NCI-H69 (cell line): ENCODE measurements at regions not wholly inside any gene's neighbourhood (a gene's known extent, or its start where the extent isn't known, plus 50 kb on each side); places are given as distances from the start of the nearest gene placed in this dataset.

Experiments used
- DNase-seq: peaks from one replicate; lab custom pipeline; 2025; lab: John Stamatoyannopoulos, UW

DNA sequence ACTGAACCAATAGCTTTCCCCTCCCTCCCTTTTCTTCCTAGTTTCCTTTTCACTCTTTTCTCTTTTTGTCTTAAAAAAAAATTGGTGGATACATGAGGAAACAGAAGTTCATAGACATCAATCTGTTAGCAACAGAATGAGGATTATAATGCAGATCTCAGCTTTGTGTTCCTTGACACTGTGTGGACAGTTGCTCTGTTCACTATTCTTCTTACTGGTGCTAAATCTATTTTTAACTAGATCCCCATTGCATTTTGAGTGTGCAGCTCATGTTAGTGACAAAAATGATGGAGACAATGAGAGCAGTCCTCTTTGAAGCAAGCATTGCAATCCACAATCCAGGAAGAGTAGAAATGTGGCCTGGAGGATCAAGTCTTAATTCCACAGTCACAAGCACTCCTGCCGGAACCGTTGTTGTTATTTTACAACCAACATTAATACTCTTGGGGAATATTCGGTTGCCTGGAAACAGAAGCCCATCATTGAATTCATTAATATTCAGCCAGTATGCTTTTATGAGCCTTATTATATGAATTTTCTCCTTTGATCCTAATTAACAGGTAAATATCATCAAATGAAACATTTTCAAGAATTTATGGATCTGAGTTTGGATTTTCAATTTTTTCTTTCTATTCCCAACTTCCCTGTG lies 1016.8 kb downstream of the NTRK3 start:
- DNase-seq: no peak

DNA sequence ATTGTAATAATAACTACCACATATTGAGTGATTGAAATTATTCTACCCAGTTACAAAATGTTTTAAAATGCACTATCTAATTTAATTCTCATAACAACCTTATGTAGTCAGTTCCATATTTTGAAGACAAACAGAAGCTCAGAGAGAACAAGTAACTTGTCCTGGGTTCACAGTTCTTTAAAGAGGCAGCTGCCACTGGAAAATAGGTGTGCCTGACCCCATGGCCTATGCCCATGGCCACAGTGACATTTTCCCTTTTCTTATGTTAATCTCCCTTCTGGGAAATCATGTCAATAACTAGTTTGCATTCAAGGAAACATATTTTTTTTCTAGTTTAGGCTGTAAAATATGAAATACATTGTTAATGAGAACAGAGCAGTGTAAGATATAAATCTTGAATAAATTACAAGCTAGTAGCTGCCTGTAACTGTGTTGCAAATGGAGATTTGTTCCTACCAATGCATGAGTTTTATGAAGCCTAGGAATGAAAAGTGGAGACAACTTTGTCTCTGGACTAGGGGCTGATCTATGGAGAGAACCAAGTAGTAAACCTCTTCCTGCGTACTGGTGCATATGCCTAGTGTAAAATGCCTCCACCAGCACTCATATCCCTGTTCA lies 1018.0 kb downstream of the NTRK3 start:
- DNase-seq: no peak

DNA sequence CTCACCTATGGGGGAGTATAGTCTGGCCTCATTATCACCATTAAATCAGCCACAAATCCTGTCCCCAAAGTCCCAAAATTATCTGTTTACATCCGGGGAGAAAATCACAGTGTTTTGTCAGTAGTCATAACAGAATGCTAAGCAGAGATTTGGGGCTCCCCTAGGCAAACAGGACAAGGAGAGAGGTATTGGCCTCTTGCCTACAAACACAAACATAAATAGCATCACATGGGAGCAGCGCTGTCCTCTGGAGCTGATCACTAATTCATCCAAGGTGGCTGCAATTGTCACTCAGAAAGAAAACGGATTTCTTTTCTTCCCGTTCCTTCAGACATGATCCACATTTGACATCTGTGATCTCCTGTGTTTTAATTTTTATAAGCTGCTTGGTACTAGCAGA lies 1028.1 kb downstream of the NTRK3 start:
- DNase-seq: no peak

DNA sequence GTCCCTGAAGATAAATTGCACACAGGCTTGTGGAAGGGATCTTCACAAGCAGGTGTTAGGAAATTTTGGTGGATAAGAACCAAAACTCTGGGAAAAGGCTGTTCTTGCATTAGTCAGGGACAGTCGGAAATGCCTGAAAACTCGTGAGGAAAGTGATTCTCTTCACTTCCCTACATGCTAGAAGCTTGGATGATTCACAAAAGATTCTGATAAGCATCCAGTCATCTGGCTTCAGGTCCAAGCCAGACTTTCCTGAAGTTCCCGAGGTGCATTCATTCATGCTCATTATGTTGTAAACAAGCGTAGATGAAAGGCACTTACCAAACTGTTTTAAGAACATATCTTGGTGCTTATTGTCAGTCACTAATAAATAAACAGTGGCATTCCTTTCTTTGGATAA lies 1028.7 kb downstream of the NTRK3 start:
- DNase-seq: no peak

DNA sequence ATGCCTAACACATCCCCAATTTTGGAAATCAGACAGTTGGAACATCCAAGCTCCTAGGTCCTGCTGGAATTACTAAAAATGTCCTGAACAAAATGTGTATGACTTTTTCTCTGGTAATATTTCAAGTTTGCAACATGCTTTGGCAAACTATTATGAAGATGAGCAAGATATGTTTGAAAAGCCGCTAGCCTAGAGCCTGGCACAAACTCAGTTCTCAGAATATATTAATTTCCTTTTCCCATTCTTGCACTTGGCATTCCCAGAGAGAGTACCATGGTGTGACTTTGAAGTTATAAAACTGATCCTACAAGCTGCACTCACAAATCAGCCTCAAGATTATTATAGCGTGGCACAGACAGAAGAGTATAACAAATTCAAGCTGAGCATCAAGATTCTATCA lies 1031.1 kb downstream of the NTRK3 start:
- DNase-seq: no peak

DNA sequence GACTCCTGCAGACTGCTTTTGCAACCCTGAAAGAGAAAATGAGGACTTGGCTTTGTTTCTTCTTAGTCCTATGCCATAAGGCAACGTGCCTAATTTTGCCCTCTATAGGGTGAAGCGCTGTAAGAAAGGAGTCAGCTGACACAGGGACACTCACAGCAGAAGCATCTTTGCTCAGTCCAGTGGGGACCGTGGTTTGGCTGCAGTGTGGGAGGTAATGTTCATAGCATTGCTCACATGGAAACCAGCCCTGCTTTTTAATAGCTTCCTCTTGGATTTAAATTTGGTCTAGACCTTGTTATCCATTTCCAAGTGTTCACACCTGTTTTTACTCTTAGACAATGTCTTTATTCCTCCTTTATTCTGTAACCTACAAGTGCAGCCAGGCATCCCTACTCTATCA lies 1032.1 kb downstream of the NTRK3 start:
- no peak for DNase-seq

DNA sequence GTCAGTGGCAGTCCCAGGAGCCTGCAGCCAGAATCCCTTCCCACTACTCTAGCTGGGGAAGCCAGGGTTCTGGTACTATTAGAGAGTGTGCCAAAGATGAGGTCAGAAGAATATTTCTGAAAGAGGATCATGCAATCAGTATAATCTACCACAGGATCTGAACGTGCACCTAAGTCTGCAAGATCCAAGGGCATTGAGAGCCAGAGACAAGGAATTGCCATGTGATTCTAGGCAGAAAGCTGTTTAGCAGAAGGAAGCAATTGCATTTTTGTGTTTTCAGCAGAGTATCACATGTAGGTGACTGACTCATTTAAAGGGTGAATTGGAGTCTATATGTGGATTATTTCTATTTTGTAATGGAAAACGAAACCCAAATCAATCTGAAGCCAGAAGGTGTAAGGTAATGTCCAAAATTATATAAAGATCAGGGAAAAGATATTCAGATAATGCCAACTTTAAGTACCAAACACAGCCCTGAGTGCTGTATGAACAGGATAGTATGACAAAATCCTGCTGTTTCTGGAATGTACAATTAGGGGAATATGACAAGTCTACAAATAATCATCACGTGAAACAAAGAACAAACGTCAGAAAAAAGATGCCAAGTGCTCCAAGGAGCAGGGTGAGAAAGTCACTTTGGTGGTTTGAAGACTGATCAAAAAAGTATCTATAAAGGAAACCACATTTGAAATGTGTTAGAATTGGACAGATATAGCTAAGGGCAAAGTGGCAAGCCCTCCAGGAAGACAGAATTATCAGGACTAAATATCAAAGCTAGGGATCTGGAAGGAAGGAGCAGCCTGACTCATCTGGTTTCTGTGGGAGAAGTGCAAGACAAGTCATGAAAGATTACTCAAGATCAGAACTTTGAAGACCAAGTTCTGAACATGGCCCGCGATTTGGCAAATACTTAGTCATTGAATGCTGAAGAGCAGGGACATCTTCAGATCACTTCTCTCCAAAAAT lies 1036.6 kb downstream of the NTRK3 start:
- no peak for DNase-seq

DNA sequence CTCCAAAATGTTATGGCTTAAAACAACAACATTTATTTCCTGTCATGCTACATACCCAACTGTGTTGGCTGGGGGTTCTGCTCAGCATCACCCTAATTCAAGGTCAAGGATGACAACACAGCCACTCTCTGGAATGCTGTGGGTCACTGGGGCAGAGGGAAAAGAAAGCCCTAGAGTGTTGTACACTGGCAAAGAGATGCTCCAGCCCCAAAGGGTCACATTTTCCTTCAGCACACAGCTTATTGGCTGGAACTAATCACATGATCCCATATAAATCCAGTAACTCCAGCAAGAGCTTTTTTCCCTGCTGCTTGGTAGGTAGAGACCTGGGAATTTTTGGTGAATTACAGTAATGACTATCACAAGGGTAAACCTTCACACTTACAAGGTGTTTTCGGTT lies 1041.4 kb downstream of the NTRK3 start:
- no peak for DNase-seq

DNA sequence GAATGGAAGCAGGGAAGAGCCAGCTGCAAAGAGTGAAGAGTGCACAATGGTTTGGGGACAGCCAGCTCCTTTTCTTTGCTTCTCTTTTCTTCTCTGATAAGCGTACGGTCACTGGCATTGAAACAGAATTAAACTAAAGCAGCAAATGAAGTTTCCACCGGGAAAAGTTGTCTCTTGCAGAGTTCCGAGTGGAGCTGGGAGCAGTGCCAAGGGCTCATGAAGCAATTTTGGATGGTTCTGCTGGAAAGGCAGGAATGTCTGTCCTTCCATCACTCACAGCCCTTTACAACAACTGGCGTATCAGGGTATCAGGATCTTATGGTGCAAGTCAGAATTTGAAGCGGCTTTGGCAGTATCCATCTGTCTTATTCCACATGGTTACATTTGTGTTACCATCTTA lies 1042.9 kb downstream of the NTRK3 start:
- DNase-seq: no peak

DNA sequence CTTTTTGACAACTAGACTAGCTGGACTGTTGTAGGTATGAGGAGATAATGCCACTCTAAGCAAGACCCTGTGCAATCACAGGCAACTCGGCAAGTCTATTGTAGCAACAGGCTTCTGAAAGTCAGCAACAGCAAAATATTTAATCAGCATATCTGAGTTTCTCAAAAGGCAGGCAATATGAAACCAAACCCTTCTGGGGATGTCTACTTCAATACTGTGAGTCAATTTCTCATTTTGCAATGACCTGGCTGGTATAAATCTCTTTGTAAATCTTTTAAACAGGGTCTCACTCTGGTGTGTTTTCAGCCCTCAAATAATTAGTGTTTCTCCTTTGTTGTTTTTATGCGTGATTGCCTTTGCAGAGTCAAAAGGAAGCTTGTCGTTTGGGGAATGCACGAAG lies 1044.5 kb downstream of the NTRK3 start:
- DNase-seq: no peak

DNA sequence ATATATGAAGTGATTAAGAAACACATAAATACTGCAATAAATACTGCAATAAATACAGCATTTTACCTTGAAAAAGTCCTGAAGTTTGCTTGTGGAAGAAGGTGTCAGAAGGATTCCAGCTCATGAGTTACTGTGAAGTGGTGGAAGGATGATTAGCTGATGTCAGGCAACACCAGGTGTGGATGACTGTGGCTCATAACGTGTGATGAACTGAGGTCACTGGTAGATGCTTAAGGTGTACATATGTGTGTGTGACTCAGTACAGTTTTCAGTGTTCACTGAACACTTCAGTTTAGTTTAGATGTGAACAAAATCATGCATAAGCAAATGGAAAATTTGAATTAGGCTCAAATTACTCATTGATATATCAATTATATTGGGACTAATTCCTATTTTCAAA lies 1045.0 kb downstream of the NTRK3 start:
- no peak for DNase-seq

DNA sequence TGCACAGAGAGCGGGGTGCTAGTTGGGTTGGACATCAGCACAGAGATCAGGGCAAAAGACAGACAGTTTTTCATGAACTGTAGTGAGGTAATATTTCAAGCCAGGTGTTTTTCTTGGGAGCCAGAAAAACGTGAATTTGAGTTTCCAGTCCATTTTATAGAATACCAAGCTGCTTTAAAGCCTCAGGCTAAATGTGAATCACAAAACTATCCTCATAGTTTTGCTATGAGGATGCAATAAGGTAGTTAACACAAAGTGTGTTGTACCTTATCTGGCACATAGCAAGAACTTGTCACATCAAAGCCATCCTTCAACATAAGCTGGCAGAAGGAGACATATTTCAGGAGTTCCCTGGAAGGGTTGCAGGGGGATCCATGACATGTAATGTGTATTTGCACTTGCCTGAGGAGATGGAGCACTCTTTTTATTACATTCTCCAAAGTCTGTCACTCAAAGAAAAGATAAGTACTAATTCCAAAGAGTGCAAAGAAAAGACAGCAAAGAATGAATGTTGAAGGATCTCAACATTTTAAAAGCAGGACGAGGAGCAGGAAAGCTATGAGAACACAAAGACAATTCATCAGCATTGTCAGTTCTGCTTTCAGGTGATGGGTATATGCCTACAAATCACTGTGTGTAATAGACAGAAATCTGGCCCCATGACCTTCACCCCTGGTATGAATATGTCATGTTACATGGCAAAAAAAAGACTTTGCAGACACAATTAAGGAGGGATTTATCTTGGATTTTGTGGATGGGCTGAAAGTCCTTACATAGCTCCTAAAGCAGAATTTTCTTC lies 1046.4 kb downstream of the NTRK3 start:
- no peak for DNase-seq

DNA sequence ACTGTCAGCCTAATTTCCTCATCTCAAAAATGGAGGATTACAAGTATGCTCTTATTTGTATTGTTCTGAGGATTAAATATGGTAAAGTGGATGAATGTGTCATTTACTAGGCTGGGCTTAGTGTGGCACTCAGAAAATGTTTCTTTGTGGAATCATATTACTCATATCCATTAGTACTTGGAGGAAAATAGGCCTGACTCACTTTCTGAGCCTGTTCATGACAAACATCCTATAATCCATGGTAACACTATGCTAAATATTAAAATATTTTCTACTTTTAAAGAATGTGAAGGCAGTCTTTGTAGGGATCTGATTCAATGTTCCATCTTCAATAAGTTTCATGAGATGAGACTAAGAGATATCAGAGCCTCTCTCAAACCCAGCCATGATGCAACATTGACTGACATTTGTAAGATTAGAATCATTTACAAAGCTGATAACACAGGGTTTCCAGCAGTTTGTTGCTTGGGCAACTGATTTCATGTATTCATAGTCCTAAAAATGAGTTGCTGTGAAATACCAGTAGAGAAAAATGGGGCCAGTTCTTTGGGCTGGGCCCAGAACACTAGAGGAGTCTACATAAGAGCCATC lies 1048.5 kb downstream of the NTRK3 start:
- DNase-seq: no peak

DNA sequence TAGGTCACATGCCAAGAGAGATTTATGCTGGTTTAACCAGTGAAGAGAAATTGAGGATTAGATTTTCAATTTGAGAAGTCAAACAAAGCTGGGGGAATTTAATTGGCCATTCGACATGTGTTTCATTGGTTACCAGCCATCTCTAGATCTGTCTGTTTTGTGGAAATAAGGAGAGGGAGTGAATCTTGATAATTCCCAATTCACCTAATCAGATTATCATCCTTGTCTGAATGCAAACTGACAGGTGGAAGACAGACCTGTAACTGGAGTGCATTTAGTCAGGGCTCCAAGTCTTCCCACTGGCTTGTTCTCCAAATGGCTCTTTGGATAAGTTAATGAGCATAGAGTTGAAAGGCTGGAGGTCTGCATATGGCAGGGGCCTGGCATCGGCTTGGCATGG lies 1049.3 kb downstream of the NTRK3 start:
- DNase-seq: no peak

DNA sequence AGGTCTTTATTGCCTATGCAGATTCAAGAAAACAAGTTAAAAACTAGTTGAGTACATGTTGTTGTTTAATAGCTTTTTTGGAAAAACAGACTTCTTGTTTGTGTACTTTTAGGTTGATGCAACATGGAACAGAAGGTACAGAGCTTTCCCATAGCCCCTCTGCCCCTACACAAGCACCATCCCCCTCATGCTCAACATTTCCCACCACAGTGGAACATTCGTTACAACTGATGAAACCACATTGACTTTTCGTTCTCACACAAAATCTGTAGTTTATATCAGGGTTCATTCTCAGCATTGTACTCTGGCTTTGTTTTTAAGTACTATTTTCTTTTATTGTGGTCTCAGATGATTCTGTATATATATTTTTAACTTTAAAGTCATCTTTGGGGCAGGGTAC lies 1054.6 kb downstream of the NTRK3 start:
- no peak for DNase-seq

DNA sequence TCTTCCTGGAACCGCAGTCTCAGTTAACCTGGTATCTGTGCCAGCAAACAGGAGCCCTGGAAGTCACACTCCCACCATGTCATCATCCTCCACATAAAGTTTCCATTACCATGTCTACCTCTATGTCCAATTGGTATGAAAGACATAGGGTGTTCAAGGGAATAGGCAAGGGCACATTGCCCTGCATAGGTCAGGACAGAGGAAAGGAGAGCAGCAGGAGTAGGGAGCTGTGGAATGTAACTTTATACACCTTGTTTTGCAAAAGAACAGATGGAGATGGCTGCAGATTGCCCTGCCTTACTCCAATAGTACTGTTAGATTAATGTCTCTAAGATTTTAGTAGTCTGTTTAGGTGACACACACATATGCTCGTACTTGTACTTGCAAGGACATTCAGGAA lies 1056.4 kb downstream of the NTRK3 start:
- DNase-seq: no peak

DNA sequence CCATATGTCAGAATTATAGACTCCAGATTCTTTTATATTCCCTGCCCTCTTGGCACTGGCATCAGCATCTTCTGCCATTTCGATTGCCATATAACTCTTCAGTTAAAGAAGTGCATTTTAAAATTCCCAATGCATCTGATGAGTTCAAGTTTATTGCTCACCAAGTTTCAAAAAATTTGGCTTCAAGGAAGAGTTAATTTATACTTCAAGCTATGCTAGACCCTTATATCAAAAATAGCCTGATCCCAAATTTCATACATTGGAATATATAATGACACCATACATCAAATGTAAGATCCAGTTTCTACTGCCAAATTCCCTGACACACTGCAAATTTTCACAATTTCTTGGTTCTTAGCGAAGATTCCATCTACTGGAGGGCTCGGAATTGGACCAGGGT lies 1058.6 kb downstream of the NTRK3 start:
- DNase-seq: no peak

DNA sequence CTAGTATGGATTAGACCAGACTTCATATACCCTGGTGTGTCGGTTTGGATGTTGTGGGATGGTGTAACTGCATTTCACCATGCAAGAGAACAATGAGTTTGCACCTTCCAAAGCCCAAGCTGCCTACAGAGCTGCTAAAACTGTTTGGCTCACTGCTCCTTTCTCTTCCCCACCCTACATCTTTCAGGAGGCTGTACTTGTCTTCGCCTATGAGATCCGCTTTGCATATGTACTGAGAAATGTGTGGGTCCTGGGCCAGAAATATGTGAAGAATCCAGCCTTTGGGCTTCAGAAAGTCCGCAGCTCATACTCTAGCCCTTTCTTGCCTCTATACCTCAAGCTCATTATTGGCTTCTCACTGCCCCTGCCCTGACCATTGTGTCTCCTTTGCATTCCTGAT lies 1060.0 kb downstream of the NTRK3 start:
- DNase-seq: no peak

DNA sequence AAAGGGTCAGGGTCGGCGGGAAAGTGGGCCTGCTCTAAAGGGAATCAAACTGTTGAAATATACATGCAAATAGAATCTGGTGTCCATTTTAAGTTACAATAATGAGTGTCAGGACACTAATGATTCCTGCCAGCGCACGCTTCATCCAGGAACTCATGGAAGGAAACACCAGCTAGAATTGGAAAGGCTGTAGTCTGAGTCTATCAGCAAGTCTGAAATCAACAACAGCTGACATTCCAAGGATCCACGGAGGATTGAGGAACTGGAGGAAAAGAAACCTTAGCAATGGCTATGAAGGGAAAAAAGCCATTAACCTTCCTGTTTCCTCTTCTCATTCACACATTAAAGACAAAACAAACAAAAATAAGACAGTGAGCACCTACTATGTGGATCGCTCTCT lies 1063.1 kb downstream of the NTRK3 start:
- no peak for DNase-seq

DNA sequence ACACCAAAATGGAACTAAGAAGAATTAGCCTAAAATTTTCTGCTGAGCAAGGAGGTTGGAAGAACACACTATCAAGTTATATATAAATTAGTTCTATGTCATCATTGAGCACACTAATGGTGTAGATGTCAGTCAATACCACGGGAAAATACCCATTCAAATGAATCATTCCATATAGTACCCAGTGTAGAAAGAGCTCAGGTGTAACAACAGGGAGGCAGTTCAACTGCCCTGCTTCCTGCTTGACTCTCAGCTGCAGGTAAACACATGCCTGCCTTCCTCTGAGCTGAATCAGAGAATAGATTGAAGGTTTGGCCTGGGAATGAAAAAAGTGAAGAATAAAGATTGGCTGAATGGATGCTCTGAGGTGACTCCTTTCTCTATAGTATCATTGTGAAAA lies 1088.0 kb downstream of the AGBL1 start:
- DNase-seq: no peak

DNA sequence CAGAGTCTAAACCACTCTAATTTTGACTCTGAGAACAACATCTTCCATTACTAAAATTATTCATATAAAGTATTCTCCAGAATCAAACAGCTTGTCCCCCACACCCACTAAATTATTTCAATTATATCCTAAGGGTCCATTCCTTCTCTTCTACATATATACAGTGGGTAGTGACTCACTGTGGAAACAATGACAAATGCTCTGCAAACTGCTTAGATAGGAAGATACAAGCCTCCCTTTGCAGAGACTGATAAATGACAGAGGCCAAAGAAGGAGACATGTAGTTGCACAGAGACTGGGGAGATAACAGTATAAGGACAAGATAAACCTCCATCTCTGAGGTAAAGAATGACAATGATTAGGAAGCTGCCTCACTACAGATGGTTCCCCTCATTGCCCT lies 1087.4 kb downstream of the AGBL1 start:
- no peak for DNase-seq

DNA sequence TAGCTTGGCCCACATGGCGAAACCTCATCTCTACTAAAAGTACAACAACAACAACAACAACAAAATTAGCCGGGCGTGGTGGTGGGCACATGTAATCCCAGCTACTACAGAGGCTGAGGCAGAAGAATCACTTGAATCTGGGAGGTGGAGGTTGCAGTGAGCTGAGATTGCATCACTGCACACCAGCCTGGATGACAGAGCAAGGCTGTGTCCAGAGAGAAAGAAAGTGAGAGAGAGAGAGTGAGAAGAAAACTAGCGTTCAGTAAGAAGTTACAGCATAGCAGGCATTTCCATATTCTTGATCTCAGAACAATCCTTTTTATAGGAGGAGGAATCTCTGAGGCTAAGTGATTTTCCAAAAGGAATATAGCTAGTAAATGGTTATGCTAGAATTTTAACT lies 1076.1 kb downstream of the AGBL1 start:
- no peak for DNase-seq
